ENCODE measurements at regions not wholly inside any gene's neighbourhood (a gene's known extent, or its start where the extent isn't known, plus 50 kb on each side); places are given as distances from the start of the nearest gene placed in this dataset.

DNA sequence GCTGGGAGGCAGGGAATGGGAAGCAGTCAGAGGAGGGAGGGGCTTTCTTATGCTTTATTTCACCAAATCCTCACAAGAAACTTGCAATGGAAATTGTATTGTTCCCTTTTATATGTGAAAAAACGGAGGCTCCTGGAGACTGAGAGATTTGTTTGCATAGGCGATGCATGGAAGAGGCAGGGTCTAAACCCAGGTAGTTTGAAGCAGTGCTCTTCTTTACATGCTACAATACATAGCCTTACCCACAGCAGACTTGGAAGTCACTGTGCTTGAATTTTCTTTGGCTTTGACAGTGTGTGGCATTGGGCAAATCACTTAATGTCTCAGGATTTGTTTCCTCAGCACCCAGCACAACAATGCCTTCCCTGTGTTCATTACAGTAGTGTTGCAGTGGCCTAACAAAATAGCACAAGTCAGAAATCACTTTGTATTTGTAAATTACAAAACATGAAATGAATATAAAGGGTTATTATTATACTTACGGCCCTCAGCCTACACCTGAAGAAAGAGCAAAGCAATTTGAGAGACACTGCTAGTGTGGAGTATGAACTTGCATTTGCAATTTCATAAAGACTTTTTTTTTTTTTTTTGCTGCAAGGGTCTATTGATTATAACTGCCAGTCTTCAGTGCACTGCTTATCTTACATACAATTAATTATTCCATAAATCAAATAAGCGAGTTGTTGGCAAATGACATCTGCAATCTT is 646.4 kb upstream of the KCNMB2 start:
- TF ChIP-seq CTCF (IDR thresholded peaks at IDR 0.05) (no peak), POLR2A (IDR thresholded peaks at IDR 0.05) (no peak)

Data from heart left ventricle (tissue), 13 donors.